ENCODE measurements at regions not wholly inside any gene's neighbourhood (a gene's known extent, or its start where the extent isn't known, plus 50 kb on each side); places are given as distances from the start of the nearest gene placed in this dataset.

DNA sequence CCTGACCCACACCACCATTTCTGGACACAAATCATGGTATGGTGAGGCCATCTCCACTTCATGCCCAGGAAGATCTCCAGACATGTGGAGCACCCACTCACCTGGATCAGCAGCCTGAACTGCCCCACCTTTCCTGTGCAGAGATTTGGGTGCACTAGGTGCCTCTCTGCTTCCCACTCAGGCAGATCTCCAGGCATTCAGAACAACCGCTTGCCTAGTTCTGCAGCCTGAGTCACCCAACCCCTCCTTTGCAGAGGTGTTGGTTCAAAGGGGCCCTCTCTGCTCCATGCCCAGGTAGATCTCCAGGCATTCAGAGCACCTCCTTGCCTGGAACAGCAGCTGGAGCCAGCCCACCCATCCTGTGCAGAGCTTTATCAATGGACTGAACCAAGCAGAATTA is 620.8 kb downstream of the LRRIQ3 start (continued):
- TF ChIP-seq RFX5 (IDR thresholded peaks at IDR 0.05; ENCODE audit: low read depth, low read length) (no peak), ZNF384 (IDR thresholded peaks at IDR 0.05; ENCODE audit: borderline replicate concordance, low read depth, low read length) (no peak), SPI1 (IDR thresholded peaks at IDR 0.05; ENCODE audit: borderline replicate concordance, insufficient read depth, low read depth, low read length) (no peak), IRF5 (IDR thresholded peaks at IDR 0.05; ENCODE audit: borderline replicate concordance) (no peak), CREM (IDR thresholded peaks at IDR 0.05; ENCODE audit: low read depth) (no peak)

GRCh38 chr1:73576083-73576482 is 621.9 kb downstream of the LRRIQ3 start:
- no peak overlapping the region for H3K4me3 ChIP-seq
- no peak overlapping the region for H3K9ac ChIP-seq (ENCODE audit: control insufficient read depth, insufficient read depth, low read length)
- in situ Hi-C loops (cut with MboI): no loop called here
- no peak overlapping the region for H2AFZ ChIP-seq (ENCODE audit: control insufficient read depth, low read depth, low read length)
- H3K4me1 ChIP-seq (ENCODE audit: control insufficient read depth, insufficient read depth, low read length): no peaks in the 10 kb centered on the region
- H3K27me3 ChIP-seq (replicated peaks in 1 of 2; ENCODE audit: control insufficient read depth in 2 of 2, insufficient read depth in 2 of 2, low read length in 1 of 2): no peaks in the 10 kb centered on the region
- CTCF ChIA-PET: interaction anchor here (0.6 to 1.2 kb wide), 2 partner anchors 9 to 277 kb away, joined by 3 read pairs; no protein-coding TSS in a partner anchor
- no peaks in the 10 kb centered on the region for H3K36me3 ChIP-seq (ENCODE audit: control insufficient read depth in 2 of 2, insufficient read depth in 2 of 2, low read length in 1 of 2)
- no peaks in the 10 kb centered on the region for H3K9me3 ChIP-seq (replicated peaks; ENCODE audit: control insufficient read depth, insufficient read depth, low read length)
- no peaks in the 10 kb centered on the region for H3K79me2 ChIP-seq (ENCODE audit: control insufficient read depth, insufficient read depth, low read length)
- 0% methylated on average over 2 of the region's 2 CpGs for WGBS (ENCODE audit: insufficient coverage, insufficient replicate concordance, low lambda C conversion rate, missing lambda C conversion rate)
- intact Hi-C loops (cut with micrococcal nuclease; ENCODE audit: unreplicated experiment): no loop called here
- no peak for DNase-seq (ENCODE audit: low read depth, low spot score)
- H3K4me2 ChIP-seq (ENCODE audit: control insufficient read depth, insufficient read depth): no peak overlapping the region
- no peak for ATAC-seq
- no peaks in the 10 kb centered on the region for H4K20me1 ChIP-seq (ENCODE audit: control insufficient read depth, insufficient read depth)
- FAIRE-seq: no peak
- POLR2A ChIA-PET: interaction anchor here (0.7 kb wide), 1 partner anchor 334 kb away, joined by 6 read pairs; no protein-coding TSS in a partner anchor
- SMC1A ChIA-PET (ENCODE audit: uncharacterized antibody, unreplicated experiment): no interaction called here
- RAD21 ChIA-PET (ENCODE audit: unreplicated experiment): no interaction called here
- no peak overlapping the region for H3K27ac ChIP-seq (ENCODE audit: control insufficient read depth, insufficient read depth)
- BruUV-seq (replicated peaks): no TSS peak
- TF ChIP-seq MXI1 (IDR thresholded peaks at IDR 0.05; ENCODE audit: low read depth, low read length): no peak
- no peak for TF ChIP-seq STAT3 (IDR thresholded peaks at IDR 0.05; ENCODE audit: low read depth, low read length)
- TF ChIP-seq ZBTB4 (CRISPR knock-in tag; IDR thresholded peaks at IDR 0.05): no peak
- no peak for TF ChIP-seq GABPA (IDR thresholded peaks at IDR 0.05; ENCODE audit: low read depth)
- TF ChIP-seq IRF5 (IDR thresholded peaks at IDR 0.05; ENCODE audit: borderline replicate concordance): no peak
- TF ChIP-seq BRCA1 (IDR thresholded peaks at IDR 0.05; ENCODE audit: low read depth, low read length): no peak
- no peak for TF ChIP-seq MEF2B (IDR thresholded peaks at IDR 0.05; ENCODE audit: partially characterized antibody, poor library complexity, severe bottlenecking)
- no peak for TF ChIP-seq ZNF207 (IDR thresholded peaks at IDR 0.05; ENCODE audit: borderline replicate concordance)
- no peak for TF ChIP-seq EP300 (IDR thresholded peaks at IDR 0.05; ENCODE audit: borderline replicate concordance in 1 of 2, control insufficient read depth in 1 of 2, low read depth in 2 of 2, low read length in 2 of 2)
- no peak for TF ChIP-seq BCL11A (IDR thresholded peaks at IDR 0.05; ENCODE audit: low read depth, low read length)
- no peak for TF ChIP-seq CEBPB (IDR thresholded peaks at IDR 0.05; ENCODE audit: borderline replicate concordance in 1 of 2, low read depth in 2 of 2, low read length in 2 of 2)
- no peak for TF ChIP-seq RELA (IDR thresholded peaks at IDR 0.05; ENCODE audit: borderline replicate concordance, partially characterized antibody)
- no peak for TF ChIP-seq CREM (IDR thresholded peaks at IDR 0.05; ENCODE audit: low read depth)
